Retina (tissue), 1 donor: ENCODE measurements at regions not wholly inside any gene's neighbourhood (a gene's known extent, or its start where the extent isn't known, plus 50 kb on each side); places are given as distances from the start of the nearest gene placed in this dataset.

Experiments
- DNase-seq: peaks from one replicate; pipeline ENCODE4 v3.0.0-alpha.2; 2016

DNA sequence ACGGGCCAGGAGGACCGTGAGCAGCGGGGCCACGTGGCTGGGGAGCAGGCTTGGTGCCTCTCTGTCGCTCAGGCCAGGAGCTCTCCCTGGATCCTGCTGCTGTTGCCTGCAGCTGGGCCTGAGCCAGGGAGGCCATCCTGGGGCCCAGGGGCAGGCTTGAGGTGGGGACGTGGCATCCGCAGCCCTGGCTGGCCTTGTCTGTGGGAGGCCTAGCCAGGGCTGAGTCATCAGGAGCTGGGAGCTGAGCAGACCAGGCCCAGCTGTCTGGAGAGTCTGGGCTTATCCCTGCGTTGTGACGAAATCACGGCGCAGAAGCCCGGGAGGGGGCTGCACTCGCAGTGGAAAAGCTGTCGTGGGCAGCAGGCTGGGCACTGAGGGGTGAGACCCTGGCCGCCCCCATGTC is 138.8 kb upstream of the COL5A1 start:
- no peak for DNase-seq

DNA sequence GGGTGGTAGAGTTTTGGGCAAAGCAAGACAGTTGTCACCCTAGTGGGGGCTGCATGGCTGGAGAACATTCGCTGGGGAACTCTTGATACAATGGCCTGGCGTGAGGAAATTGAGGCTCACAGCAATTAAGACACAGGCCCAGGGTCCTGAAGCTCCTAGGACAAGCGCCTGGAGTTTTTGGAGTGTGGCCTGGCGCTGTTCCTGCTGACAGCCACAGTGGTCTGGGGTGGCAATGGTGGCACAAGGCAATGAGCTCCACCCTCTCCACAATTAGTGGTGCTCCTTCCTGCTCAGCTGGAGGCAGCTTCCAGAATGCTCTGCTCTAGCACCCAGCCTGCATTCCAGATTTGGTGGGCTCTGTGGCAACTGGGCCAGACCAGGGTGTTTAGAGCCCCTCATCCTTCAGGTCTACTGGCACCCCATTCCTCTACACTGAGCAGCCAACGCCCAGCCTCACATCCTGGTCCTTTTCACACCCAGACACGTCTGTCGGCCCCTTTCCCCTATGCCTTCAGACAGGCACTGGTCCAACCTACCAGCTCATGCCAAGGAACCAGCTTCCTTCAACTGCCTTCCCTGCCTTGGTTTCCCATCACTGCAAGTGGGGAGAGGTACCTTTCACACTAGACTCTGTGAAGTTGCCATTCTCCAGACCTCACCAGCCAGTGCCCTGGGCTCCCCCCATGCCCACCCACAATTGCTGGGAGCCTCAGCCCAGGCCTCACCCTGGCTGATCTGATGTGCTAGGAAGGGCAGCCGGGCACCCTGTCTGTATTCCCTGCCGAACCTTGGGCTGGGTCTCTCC is 138.1 kb upstream of the COL5A1 start:
- no peak for DNase-seq

DNA sequence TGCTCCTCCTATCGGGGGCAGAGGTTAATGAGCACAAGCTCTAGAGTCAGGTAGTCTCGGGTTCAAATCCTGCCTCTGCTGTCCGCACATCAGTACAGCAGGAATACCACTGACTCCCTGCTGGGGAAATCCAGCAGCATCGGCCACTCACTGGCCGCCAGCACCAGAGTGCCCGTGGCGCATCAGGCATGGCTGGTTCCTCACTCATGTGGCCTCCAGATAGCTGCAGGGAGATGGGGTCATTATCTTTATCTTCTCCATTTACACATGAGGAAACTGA is 137.6 kb upstream of the COL5A1 start:
- no peak for DNase-seq

DNA sequence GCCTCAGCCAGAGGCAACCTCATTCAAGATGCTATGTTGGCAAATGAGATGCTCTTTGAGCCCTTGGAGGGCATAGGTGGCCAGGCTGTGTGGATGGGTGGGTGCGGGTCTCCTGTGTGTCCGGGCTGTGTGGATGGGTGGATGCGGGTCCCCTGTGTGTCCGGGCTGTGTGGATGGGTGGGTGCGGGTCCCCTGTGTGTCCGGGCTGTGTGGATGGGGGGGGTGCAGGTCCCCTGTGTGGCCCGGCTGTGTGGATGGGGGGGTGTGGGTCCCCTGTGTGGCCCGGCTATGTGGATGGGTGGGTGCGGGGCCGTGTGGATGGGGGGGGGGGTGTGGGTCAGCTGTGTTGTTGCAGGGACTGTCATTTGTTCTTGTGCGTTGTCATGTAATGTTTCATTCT is 136.6 kb upstream of the COL5A1 start:
- no peak for DNase-seq

DNA sequence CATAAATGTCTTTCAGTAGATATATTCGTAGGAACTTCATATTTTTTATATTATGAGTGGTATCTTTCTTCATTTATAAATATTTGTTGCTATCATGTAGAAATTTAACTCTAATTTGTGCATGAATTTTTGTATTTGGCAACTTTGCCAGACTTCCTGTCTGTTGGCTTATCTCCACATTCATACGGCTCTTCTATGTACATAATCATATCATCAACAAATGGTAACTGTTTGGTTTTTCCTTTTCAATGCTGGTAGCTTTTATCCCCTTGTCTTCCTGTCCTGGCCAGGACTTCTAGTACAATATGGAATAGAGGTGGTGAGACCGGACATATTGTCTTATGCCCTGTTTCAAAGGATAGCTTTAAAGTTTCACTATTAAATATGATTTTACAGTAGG is 132.3 kb upstream of the COL5A1 start:
- DNase-seq: no peak

DNA sequence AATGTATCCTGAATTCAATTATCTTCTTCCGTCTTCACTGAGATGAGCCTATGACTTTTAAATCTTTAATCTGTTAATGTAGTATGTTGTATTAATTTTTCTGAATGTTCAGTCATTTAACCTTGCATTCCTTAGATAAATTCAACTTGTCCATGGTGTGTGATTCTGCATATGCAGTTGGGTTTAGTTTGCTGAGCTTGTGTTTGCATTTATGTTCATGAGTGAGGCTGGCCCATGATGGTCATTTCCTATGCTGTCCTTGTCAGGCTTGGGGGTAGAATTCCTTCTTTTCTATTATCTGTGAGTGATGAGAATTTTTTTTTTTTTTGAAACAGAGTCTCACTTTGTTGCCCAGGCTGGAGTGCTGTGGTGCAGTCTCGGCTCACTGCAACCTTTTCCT is 131.8 kb upstream of the COL5A1 start:
- DNase-seq: no peak

DNA sequence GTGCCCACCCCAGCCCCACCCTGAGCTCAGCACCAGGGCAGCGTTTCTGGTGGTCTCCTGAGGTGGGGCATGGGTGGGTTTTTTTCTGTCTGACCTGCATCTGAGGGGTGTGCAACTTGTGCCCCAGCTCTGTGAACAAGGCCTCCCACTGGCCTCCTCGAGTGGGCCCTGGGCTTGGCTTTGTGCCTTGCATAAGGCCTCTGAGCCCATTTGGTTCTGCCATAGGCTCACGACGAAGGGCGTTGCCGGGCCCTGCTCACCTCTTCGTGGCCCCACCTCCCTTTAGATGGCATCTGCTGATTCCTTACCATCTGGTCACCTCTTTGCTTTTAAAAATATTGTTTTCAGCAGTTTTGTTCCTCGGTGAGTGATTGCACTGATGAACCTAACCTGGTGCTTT is 127.1 kb upstream of the COL5A1 start:
- no peak for DNase-seq

DNA sequence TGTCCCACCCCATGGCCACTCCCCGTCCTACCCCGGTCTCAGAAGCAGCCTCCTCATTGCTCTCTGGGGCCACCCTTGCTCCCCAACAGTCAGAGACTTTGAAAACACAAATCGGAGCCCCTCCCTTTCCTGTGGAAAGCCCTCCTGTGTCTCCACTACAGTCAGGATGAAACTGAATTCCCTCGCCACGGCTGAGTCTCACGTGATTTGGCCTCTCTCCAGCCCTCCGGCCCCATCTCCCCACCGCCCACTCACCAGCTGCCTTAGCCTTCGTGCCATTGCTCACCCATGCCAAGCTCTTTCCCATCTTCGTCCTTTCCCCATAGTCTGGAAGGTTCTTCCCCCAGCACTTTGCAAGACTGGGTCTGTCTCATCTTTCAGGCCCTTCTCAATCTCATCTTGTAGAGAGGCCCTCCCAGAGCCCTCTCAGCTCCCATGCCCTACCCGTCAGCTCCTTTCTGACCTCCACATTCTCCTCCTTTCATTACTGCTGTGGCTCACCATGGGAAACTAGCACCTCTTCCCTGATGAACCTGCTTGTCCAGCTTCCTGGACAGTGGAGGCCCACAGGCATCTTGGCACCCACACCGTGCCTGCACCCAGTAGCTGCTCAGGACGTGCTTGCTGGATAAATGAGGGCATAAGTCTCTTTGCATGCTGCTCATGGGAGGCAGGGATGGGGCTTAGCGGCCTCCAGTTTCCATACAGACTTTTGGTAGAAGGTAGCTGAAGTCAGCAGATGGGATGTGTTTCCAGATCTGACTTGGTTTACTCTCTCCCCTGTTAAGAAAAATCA is 126.4 kb upstream of the COL5A1 start:
- DNase-seq: no peak

DNA sequence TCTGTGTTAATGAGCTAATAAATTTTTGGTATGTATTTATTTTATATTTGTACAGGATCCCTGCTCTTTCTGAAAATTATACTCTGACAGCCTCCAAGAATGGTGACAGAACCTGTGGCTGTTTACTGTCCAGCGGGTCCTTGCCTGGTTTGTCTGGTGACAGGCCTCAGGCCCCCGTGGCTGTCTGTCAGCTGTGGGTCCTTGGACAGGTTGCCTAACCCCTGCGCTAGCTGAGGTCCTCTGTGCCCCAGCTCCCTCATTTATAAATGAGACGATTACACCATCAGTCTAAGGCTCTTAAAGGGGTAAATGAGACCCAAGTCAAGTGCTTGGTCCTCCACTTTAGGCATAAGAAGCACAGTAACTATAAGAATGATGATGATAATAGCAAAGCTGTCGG is 125.1 kb upstream of the COL5A1 start:
- no peak for DNase-seq

DNA sequence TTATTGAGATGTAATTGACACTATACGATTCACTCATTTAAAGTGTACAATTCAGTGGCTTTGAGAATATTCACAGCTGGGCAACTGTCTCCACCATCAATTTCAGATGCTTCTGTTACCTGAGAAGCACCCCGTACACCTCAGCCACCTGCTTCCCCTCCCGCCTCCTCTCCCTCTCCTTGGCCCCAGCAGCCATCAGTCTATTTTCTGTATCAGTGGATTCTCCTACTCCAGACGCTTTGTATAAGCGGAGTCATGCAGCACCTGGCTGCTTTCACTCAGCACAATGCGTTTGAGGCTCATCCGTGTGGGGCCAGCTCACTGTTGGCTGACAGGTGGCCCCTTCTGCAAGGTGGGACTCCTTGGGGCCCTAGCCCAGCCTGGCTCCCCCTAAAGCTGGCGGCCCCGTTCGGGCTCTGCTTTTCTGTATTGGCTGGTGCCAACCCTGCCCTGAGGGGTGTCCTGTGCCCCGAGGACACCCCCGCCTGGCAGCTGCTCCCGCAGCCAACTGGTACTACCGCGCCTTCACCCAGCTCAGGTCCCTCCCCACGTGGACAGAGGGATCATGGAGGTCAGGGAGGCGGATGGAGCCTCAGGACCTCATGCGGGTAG is 124.4 kb upstream of the COL5A1 start:
- DNase-seq: no peak

DNA sequence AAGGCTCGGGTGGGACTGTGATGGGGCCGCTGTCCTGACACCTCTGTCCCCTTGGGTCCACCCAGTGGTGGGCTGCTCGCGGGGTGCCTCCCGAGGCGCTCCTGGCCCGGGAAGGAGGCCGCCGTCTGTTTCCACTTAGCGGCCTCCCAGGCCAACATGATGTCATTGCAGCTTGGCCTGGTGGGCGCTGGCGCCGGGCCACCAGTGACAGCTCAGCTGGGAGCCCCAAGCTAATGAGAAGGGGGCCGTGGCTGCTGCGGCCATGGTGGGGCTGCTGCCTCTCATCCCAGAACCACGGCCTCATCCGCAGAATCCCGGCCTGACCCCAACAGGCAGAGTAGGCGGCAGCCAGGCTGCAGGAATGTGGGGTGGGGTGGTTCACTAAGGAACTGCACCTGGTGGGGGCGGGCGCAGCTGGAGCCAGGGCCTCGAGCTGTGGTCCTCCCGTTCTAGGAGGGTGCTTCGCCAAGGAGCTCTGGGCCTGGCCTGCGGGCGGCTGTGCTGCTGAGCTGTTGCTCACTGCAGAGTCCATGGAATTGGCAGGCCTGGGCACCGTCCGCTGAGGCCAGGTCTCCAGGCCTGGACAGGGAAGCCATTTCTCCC is 123.5 kb upstream of the COL5A1 start:
- DNase-seq: no peak

DNA sequence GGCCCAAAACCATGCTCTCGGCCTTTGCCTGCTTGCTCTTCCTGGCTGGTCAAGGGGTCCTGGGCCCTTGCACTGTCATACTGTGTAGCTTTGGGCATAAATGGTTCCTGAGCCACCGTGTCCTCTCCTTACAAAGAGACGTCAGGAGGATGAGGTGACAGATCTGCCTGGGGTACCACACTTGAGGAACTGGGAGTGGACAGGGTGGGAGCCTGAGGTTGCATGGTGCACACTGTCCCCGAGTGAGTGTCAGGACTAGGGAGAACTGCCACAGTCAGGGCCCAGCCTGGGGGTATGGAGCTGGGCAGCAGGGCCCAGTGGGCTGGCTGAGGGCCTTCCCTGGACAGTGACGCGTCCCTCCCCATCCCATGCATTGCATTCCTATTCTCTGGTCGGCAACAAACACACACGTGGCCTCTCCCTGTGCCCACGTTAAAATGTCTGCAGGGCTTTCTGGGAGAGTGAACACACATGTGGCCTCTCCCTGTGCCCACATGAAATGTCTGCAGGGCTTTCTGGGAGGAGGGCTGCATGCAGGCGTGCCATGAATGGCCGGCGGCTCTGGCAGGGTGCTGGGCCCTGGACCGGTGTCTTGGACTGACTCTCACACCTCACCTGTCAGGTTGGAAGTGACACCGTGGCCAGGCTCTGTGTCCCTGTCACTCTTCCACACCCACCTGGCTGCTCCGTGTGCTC is 122.1 kb upstream of the COL5A1 start:
- DNase-seq: no peak

DNA sequence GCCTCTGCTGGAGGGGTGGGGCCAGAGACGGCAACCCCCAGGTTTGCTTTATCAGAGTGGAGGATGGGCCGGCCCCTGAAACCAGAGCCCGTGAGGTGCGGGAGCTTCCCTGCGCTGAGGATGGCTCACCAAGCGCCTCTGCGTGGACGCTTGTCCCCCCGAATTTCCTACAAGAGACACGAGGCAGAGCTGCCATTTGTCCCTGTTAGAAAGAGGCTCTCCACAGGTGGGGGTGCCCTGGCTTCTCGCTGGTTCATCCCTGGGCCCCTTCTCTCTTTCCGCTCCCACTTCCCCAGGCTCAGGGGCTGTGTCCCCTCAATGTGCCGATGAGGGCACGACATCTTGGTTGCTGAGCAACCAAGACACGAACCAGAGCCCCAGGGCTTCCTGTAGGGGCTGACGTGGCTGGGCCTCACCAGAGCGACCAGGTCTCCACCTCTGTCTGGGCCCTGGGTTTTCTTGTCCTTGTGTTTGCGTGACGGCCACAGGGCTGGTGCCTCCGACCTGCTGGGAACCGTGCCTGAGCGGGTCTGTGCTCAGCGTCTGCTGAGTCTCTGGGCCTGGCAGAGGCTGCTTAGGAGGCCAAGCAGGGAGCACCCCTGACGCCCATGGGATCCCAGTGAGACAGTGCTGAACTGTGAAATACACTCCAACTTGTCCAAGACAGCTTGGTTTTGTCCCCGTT is 119.6 kb upstream of the COL5A1 start:
- DNase-seq: no peak

DNA sequence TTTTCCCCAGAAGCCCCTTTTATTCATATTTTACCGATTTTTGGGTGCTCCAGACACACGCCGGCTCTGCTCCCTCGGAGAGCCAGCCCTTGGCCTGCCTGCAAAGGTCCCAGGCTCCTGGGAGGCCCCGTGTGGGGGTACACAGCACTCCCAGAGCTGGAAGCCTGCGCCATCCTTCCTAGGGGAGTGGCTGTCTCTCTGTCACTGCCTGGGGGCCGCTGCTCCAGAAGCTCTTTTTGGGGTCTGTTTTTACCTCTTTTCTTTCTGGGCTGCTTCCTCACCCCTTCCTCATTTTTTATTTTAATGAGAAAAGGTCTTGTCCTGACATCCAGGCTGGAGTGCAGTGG is 119.1 kb upstream of the COL5A1 start:
- DNase-seq: no peak

DNA sequence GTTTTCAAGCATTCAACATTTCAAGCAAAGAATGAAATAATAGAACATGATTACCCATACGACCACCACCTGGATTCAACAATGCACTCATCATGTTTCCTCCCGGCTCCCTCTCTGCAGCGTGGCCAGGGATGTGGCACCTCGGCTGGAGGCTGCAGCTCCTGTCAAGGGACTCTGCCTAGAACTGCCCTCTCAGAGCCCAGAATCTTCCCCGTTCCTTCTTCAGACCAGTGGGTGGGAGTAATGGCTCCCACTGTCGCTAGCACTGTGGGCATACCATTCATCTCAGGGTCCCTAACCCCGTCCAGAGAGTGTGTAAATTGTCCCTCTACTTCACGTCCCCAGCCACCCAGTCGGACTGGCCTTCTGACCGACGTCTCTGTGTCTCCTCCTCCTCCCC is 118.6 kb upstream of the COL5A1 start:
- DNase-seq: no peak

DNA sequence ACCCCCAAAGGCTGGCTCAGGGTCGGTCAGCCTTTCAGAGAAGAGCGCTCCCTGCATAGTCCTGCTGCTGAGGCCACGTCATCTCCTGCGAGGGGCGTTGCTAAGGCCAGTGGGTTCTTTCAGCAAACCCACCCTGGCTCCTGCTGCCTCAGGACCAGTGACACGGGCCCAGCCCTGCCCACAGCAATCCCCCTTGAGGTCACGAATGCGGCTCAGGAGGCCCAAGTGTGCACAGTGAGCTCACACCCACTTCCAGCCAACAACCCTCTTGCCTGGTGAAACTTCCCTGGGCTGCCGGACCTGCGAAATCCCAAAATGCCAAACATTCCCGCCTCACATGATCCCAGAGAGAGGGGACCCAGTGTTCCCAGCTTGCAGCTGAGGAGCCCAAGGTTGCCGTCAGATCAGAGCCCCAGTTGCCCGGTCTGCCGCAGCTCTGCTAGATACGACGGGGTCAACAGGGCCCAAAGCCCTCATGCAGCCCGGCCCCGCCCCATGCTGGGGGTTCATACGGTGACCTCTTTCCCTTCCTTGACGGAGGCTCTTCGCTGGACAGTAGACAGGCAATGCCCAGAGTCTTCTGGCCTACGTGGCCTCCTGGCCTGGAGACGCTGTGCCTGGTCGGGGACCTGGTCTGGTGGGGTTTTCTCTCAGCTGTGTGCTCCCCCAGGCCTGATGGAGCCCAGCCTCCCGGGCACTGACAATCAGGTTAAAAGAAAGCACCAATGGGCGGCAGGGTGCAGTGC is 116.4 kb upstream of the COL5A1 start:
- no peak for DNase-seq

DNA sequence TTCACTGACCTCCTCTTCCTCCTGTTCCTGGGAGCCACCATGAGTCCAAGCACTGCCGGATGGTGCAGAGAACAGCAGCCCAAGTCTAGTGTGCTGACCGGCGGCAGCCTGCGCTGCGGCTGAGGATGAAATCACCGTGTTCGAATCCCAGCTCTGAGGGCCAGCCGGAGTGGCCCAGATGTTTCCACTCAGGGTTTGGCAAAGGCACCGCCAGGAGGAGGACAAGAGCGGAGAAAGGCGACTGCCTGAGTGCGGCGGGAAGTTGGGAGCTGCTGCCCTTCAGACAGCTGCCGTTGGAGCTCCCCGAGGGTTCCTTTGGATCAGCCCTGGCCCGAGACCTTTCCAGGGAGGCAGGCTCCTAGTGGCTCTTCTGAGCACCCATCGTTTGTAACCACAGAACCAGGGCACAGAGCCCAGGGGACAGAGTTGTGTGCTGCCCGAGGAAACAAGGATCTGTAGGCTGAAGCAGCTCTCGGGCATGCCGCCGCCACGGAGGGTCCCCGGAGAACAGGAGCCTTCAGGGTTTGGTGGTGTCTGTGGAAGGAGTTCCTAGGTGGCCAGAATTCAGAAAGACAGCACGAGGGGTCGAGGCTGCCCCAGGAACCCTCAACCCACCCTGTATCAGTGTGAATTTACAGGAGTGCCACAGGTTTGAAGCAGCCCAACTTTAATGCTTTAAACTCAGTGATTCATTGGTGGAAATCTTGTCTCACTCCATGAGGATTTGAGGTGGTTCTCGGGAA is 115.6 kb upstream of the COL5A1 start:
- DNase-seq: no peak

DNA sequence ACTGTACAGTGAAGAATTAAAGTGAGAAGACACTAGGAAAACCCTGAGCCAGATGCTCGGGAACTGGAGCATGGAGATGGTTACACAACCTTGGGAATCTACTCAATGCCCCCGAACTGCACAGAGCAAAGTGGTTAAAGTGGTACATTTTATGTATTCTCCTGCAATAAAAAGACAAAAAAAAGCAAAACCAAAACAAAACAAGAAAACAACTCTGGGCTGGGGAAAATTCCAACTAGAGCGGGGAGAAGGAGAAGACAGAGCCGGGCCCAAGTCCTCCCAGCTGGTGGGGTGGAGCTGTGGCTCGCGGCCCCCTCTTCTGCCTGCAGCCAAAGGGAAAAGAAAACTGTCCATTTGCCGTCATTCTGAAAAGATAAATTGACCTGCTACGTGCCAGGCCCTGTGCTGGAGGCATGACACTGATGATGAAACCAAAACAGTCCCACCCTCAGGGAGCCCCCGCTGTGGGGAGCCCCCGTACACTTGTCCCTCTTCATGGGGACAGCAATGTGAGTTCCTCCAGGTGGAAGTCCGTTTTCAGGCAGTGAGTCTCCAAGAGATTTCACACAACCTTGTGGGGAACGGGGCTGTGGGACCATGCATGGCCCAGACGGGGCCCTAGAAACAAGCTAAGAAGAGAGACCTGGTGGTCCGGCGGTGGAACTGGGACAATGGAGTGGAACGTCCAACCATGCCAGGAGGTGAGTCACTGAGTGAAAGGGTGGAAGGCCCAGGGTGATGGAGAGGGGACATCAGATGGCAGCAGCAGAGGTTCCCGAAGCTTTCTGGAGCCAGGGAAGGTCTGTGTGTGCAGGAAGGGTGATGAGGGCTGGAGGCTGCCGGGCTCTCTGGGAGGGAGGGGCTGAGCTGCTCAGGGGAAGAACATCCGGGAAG is 114.8 kb upstream of the COL5A1 start:
- DNase-seq: no peak

DNA sequence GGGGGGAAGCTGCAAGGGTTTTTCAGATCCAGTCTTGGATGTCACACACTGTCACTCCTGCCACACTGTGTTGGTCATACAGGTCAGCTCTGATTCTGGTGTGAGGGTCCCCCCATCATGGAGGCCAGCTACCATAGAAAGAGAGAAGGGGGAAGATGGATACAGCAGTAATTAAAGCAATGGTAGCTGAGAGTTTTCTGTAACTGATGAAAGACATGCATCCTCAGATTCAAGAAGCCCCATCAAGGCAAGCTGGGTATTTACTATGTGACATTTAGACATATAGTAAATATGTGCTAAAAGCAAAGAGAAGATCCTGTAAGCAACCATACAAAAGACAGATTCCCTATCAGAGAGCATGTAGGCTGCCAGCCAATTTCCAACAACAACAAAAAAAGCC is 110.9 kb upstream of the COL5A1 start:
- no peak for DNase-seq
